HepG2 (cell line): ENCODE measurements at regions not wholly inside any gene's neighbourhood (a gene's known extent, or its start where the extent isn't known, plus 50 kb on each side); places are given as distances from the start of the nearest gene placed in this dataset.

Experiments used
- CTCF ChIP-seq: sonication (generic); formaldehyde crosslinking; IDR thresholded peaks from 2 replicates; pipeline ENCODE4 v1.5.0; 2020; ENCODE audit warnings: mild to moderate bottlenecking, missing genetic modification reagents, moderate library complexity
- NFYB ChIP-seq: sonication (generic); formaldehyde crosslinking; IDR thresholded peaks from 2 replicates; pipeline ENCODE4 v1.4.0; 2020; ENCODE audit warnings: missing genetic modification reagents
- NR2C2 ChIP-seq: sonication (generic); formaldehyde crosslinking; IDR thresholded peaks from 2 replicates; pipeline ENCODE4 v1.4.0; 2020; ENCODE audit warnings: missing genetic modification reagents, mild to moderate bottlenecking, moderate library complexity, borderline replicate concordance
- POLR2A ChIP-seq, 2 experiments: IDR thresholded peaks; 2 replicates each; pipeline ENCODE4 v1.6.1; 2011; ENCODE audit warnings: low read depth in 2 of 2, low read length in 2 of 2, mild to moderate bottlenecking in 1 of 2, moderate library complexity in 1 of 2; ENCODE audit not compliant: insufficient read depth in 1 of 2
- SETDB1 ChIP-seq: sonication (generic); formaldehyde crosslinking; IDR thresholded peaks from 2 replicates; pipeline ENCODE4 v1.5.1; 2020; ENCODE audit warnings: missing genetic modification reagents, mild to moderate bottlenecking, borderline replicate concordance
- SYNCRIP ChIP-seq: fragments of 200-400 bp; formaldehyde crosslinking; IDR thresholded peaks from 2 replicates; pipeline ENCODE4 v1.6.1; 2018; ENCODE audit warnings: mild to moderate bottlenecking, low read depth, low read length; ENCODE audit not compliant: insufficient read depth
- ZNF160 ChIP-seq: sonication (generic); formaldehyde crosslinking; IDR thresholded peaks from 2 replicates; pipeline ENCODE4 v1.8.0; 2022; ENCODE audit warnings: mild to moderate bottlenecking, inconsistent platforms, missing genetic modification reagents

DNA sequence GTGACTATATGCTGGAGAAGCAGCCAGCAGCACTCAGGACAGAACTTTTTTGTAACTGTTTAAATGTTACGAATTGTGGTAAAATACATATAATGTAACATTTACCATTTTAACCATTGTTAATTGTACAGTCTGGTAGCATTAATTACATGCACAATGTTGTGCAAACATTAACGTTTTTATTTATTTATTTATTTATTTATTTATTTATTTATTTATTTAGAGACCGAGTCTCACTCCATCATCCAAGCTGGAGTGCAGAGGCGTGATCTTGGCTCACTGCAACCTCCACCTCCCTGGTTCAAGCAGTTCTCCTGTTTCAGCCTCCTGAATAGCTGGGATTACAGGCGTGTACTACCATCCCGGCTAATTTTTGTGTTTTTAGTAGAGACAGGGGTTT lies 88.7 kb upstream of the TEX51 start:
- TF ChIP-seq POLR2A (IDR thresholded peaks at IDR 0.05; ENCODE audit: insufficient read depth in 1 of 2, low read depth in 2 of 2, low read length in 2 of 2) (no peak), NR2C2 (no peak), SYNCRIP (no peak), ZNF160 (CRISPR knock-in tag) (no peak), NFYB (no peak), CTCF (no peak), SETDB1 (CRISPR knock-in tag) (no peak)
